SU-DHL-6 (cell line): ENCODE measurements at regions not wholly inside any gene's neighbourhood (a gene's known extent, or its start where the extent isn't known, plus 50 kb on each side); places are given as distances from the start of the nearest gene placed in this dataset.

ENCODE experiments used
- H2AFZ ChIP-seq: fragments of 200-600 bp; sonication (generic); 2 replicates; pipeline ENCODE4 v1.6.1; 2014; ENCODE audit warnings: low read depth, mild to moderate bottlenecking, moderate library complexity, mixed read lengths, antibody characterized with exemption, low read length; ENCODE audit not compliant: severe bottlenecking
- H3F3A ChIP-seq: fragments of 200-600 bp; shearing (Covaris generic); 2 replicates; pipeline ENCODE4 v1.6.0; 2016; ENCODE audit warnings: antibody characterized with exemption, mild to moderate bottlenecking; ENCODE audit not compliant: insufficient read depth
- H3K27ac ChIP-seq: fragments of 200-600 bp; sonication (generic); 2 replicates; pipeline ENCODE4 v1.5.1; 2016; ENCODE audit warnings: low read depth, mild to moderate bottlenecking, low read length, moderate library complexity, mixed read lengths
- H3K27me3 ChIP-seq: fragments of 200-600 bp; sonication (generic), shearing (Covaris generic); 2 replicates; pipeline ENCODE4 v1.6.0; 2014; ENCODE audit warnings: mild to moderate bottlenecking, low read length
- H3K36me3 ChIP-seq: fragments of 200-600 bp; sonication (generic); 2 replicates; pipeline ENCODE4 v1.6.1; 2014; ENCODE audit warnings: mild to moderate bottlenecking, low read length, mixed read lengths
- H3K4me2 ChIP-seq: fragments of 300-600, 200-600 bp; shearing (Covaris generic), sonication (generic); 2 replicates; pipeline ENCODE4 v1.6.0; 2014; ENCODE audit warnings: low read length, low read depth, mild to moderate bottlenecking; ENCODE audit not compliant: poor library complexity, severe bottlenecking
- H3K4me3 ChIP-seq: fragments of 200-600 bp; sonication (generic); 2 replicates; pipeline ENCODE4 v1.5.1; 2014; ENCODE audit warnings: antibody characterized with exemption, low read length, mild to moderate bottlenecking, mixed read lengths; ENCODE audit not compliant: insufficient read depth, poor library complexity, severe bottlenecking
- H3K79me2 ChIP-seq: fragments of 200-600 bp; sonication (generic); 2 replicates; pipeline ENCODE4 v1.6.1; 2014; ENCODE audit warnings: mild to moderate bottlenecking, low read length, moderate library complexity; ENCODE audit not compliant: insufficient read depth
- H3K9ac ChIP-seq: fragments of 200-600 bp; sonication (generic); 2 replicates; pipeline ENCODE4 v1.7.0; 2014; ENCODE audit warnings: mild to moderate bottlenecking, low read length
- H3K9me2 ChIP-seq: fragments of 200-600 bp; sonication (generic); replicated peaks from 2 replicates; pipeline ENCODE4 v1.6.1; 2014; ENCODE audit warnings: low read length; ENCODE audit not compliant: insufficient read depth
- H3K9me3 ChIP-seq: fragments of 200-600 bp; sonication (generic); 2 replicates; pipeline ENCODE4 v1.6.1; 2014; ENCODE audit warnings: low read length, mixed read lengths; ENCODE audit not compliant: insufficient read depth
- H4K20me1 ChIP-seq: fragments of 200-600 bp; sonication (generic); 2 replicates; pipeline ENCODE4 v1.6.1; 2014; ENCODE audit warnings: low read depth, mild to moderate bottlenecking, antibody characterized with exemption, low read length, moderate library complexity, mixed read lengths
- EZH2phosphoT487 ChIP-seq: fragments of 200-600 bp; sonication (generic), shearing (Covaris generic); conservative IDR thresholded peaks from 2 replicates; pipeline ENCODE4 v1.6.1; 2018; ENCODE audit warnings: mild to moderate bottlenecking, antibody characterized with exemption, low read length, moderate library complexity, mixed read lengths
- TF ChIP-seq, protein P1 (sequence below): fragments of 200-600 bp; sonication (generic); IDR thresholded peaks from one replicate; pipeline ENCODE4 v1.5.1; 2017; ENCODE audit warnings: antibody characterized with exemption, mild to moderate bottlenecking, low read length, moderate library complexity; ENCODE audit not compliant: insufficient read depth, poor library complexity, severe bottlenecking

DNA sequence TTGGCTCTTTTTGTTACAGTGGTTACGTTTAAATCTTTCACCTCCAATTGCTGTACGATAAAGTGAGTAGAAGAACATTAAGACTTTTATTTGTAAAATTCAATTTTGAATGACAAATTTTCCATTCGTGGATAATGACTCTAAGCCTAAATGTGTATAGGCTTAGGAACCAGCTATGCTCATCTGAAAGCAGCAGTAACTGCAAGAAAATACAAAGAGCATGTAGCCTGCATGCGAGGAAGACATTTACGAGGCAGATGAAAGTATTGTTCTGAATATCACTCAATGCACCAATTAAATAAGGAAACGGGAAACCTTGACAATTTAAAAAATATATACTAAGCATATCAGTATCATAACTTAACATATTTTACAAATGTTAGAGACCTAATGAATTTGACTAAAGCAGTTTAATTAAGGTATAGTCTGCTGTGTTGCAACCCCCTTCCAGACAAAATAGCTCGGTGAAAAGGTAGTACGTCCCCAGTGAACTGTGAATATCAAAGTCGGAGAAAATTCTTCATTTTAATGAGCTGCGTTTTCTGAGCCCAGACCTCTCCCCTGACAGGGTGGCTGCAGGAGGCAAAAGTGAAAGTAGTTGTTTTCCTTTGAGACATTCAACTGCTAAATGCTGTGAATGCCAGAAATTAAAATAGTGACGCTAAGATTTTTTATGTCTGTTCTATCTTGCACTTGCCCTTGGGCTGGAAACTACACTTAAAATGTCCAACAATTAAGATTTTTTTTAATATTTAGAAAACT, 1236.5 kb upstream of the TENM3 start:
- TF ChIP-seq, protein P1, sequence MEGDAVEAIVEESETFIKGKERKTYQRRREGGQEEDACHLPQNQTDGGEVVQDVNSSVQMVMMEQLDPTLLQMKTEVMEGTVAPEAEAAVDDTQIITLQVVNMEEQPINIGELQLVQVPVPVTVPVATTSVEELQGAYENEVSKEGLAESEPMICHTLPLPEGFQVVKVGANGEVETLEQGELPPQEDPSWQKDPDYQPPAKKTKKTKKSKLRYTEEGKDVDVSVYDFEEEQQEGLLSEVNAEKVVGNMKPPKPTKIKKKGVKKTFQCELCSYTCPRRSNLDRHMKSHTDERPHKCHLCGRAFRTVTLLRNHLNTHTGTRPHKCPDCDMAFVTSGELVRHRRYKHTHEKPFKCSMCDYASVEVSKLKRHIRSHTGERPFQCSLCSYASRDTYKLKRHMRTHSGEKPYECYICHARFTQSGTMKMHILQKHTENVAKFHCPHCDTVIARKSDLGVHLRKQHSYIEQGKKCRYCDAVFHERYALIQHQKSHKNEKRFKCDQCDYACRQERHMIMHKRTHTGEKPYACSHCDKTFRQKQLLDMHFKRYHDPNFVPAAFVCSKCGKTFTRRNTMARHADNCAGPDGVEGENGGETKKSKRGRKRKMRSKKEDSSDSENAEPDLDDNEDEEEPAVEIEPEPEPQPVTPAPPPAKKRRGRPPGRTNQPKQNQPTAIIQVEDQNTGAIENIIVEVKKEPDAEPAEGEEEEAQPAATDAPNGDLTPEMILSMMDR, result no peak
- no peak for TF ChIP-seq EZH2phosphoT487
- H3K4me3 ChIP-seq, result no peak overlapping the region

DNA sequence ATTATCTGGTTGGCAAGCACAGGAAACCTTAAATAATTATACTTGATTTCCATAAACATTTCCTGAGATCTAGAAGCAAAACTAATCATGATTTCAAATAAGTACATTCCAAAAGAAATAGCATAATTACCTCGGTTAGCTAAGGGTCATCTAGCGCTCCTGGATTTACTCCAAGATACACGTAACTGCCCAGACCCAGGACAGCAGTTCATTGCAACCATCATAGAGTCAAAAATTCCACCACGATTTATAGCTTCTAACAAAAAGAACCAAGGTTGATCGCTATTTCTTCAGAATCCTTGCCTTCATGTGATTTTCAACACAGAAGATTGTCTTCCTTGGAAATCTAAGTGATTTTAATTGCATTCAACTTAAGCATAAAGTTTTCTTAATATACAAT, 1235.5 kb upstream of the TENM3 start:
- Histone ChIP-seq H3K36me3 (no peaks in the 10 kb centered on the region), H3K4me2 (no peak overlapping the region), H3K79me2 (no peaks in the 10 kb centered on the region), H4K20me1 (no peaks in the 10 kb centered on the region), H3F3A (no peaks in the 10 kb centered on the region), H3K4me3 (no peak overlapping the region), H3K27me3 (no peaks in the 10 kb centered on the region), H2AFZ (no peak overlapping the region), H3K9me3 (no peaks in the 10 kb centered on the region), H3K9ac (no peak overlapping the region), H3K9me2 (no peaks in the 10 kb centered on the region), H3K27ac (no peak overlapping the region)
- TF ChIP-seq, protein P1, result no peak
- no peak for TF ChIP-seq EZH2phosphoT487

More for the DNA sequence above, 1236.5 kb upstream of the TENM3 start:
- no peaks in the 10 kb centered on the region for H3K27me3 ChIP-seq
- H2AFZ ChIP-seq, result no peak overlapping the region
- H3F3A ChIP-seq, result no peaks in the 10 kb centered on the region
- H3K9ac ChIP-seq, result no peak overlapping the region
- no peaks in the 10 kb centered on the region for H3K9me3 ChIP-seq
- no peak overlapping the region for H3K27ac ChIP-seq
- no peaks in the 10 kb centered on the region for H4K20me1 ChIP-seq
- H3K79me2 ChIP-seq, result no peaks in the 10 kb centered on the region
- no peaks in the 10 kb centered on the region for H3K9me2 ChIP-seq
- H3K36me3 ChIP-seq, result no peaks in the 10 kb centered on the region
- H3K4me2 ChIP-seq, result no peak overlapping the region

DNA sequence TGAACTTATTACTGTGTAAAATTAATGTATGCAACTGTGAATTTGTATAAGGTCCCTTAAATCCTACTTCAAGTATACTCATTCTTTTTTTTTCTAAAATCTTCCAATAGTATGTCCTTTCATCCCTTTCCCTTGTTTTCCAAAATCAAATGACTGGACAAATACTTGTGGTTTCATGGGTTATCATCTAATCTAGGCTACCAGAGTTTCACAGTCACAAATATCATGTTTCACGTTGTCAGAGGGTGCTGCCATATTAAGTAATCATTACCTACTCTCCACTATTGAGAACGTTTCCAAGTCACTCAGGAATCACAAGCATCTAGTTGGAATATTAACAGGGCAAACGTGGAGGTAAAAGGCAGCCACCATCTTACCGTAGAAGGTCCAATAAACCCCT, 1235.0 kb upstream of the TENM3 start:
- Histone ChIP-seq H2AFZ (no peak overlapping the region), H4K20me1 (no peaks in the 10 kb centered on the region), H3K27ac (no peak overlapping the region), H3K36me3 (no peaks in the 10 kb centered on the region), H3K9me3 (no peaks in the 10 kb centered on the region), H3K9me2 (no peaks in the 10 kb centered on the region), H3K4me3 (no peak overlapping the region), H3K27me3 (no peaks in the 10 kb centered on the region), H3K4me2 (no peak overlapping the region), H3K79me2 (no peaks in the 10 kb centered on the region), H3K9ac (no peak overlapping the region), H3F3A (no peaks in the 10 kb centered on the region)
- TF ChIP-seq, protein P1, result no peak
- no peak for TF ChIP-seq EZH2phosphoT487
